HCT116 (cell line): ENCODE measurements at regions not wholly inside any gene's neighbourhood (a gene's known extent, or its start where the extent isn't known, plus 50 kb on each side); places are given as distances from the start of the nearest gene placed in this dataset.

Experiments
- ATAC-seq: fragments of 200-7000 bp; cut with Tn5 transposase; 2 replicates; pipeline ENCODE4 v1.9.1; 2020; ENCODE audit warnings: mild to moderate bottlenecking, moderate library complexity
- BruUV-seq: library from RNA; stranded (reverse); fragments of 400-500 nt; replicated peaks from 2 replicates; lab custom pipeline; 2021; lab: Mats Ljungman, UMichigan
- CTCF ChIA-PET: fragments of 300-600 bp; sonication (Branson Sonifier 250); formaldehyde crosslinking; loops from one replicate; lab custom pipeline; 2021; ENCODE audit warnings: antibody characterized with exemption; lab: Charles Lee
- POLR2A ChIA-PET: fragments of 300-600, 350-600 bp; sonication (Branson Sonifier 250); formaldehyde crosslinking; loops from one replicate; lab custom pipeline; 2021; ENCODE audit warnings: antibody characterized with exemption; lab: Charles Lee
- RAD21 ChIA-PET, 2 experiments: fragments of 300-600 bp; sonication (Branson Sonifier 250); formaldehyde crosslinking; loops; one replicate each; lab custom pipeline; 2023; ENCODE audit warnings: low total read pairs in 2 of 2; ENCODE audit not compliant: uncharacterized antibody in 2 of 2, unreplicated experiment in 2 of 2, low non-redundant PET in 1 of 2; lab: Charles Lee
- DNase-seq: peaks from one replicate; pipeline ENCODE4 v3.0.0-alpha.2; 2010; ENCODE audit warnings: low read depth, low spot score
- H2AFZ ChIP-seq: fragments of 200-600 bp; shearing (Covaris generic), sonication (generic); 2 replicates; pipeline ENCODE4 v1.6.1; 2017; ENCODE audit warnings: low read depth, mixed run types, mixed read lengths, antibody characterized with exemption, low read length; ENCODE audit not compliant: poor library complexity, severe bottlenecking
- H3K27ac ChIP-seq: 2 replicates; pipeline ENCODE4 v1.5.1; 2012; ENCODE audit warnings: low read depth, low read length
- H3K27me3 ChIP-seq: fragments of 200-600 bp; sonication (generic); 2 replicates; pipeline ENCODE4 v1.6.1; 2016; ENCODE audit warnings: mixed run types, low read length, mixed read lengths; ENCODE audit not compliant: insufficient read depth
- H3K36me3 ChIP-seq, 2 experiments: fragments of 200-500 bp in 1 of 2; fragments of 200-600 bp in 1 of 2; sonication (Bioruptor generic) in 1 of 2; sonication (generic) in 1 of 2; 2 replicates each; pipeline versions ENCODE4 v1.5.1 to v1.6.1; 2014 to 2016; ENCODE audit warnings: low read length in 2 of 2, inconsistent platforms in 1 of 2, mixed read lengths in 1 of 2, mixed run types in 1 of 2; ENCODE audit not compliant: insufficient read depth in 2 of 2, control insufficient read depth in 1 of 2
- H3K4me1 ChIP-seq, 2 experiments: fragments of 200-600 bp in 1 of 2; sonication (generic) in 1 of 2; 2 replicates each; pipeline versions ENCODE4 v1.5.1 to v1.6.1; 2012 to 2017; ENCODE audit warnings: low read length in 2 of 2, inconsistent platforms in 1 of 2, mild to moderate bottlenecking in 1 of 2, mixed read lengths in 1 of 2, mixed run types in 1 of 2, moderate library complexity in 1 of 2; ENCODE audit not compliant: insufficient read depth in 2 of 2, control insufficient read depth in 1 of 2
- H3K4me2 ChIP-seq: fragments of 200-600 bp; sonication (generic); 2 replicates; pipeline ENCODE4 v1.6.1; 2017; ENCODE audit warnings: mixed run types, low read length, mixed read lengths
- H3K4me3 ChIP-seq, 2 experiments: fragments of 200-600 bp in 1 of 2; sonication (generic) in 1 of 2; replicated peaks in 1 of 2; 2 replicates each; pipeline ENCODE4 v1.5.1; 2011 to 2016; ENCODE audit warnings: low read length in 2 of 2, control low read depth in 1 of 2, low read depth in 1 of 2, mild to moderate bottlenecking in 1 of 2, mixed read lengths in 1 of 2, mixed run types in 1 of 2
- H3K79me2 ChIP-seq: fragments of 200-600 bp; sonication (generic); 2 replicates; pipeline ENCODE4 v1.6.1; 2017; ENCODE audit warnings: mild to moderate bottlenecking, mixed run types, low read length, moderate library complexity, mixed read lengths; ENCODE audit not compliant: insufficient read depth
- H3K9ac ChIP-seq: fragments of 200-600 bp; sonication (generic); 2 replicates; pipeline ENCODE4 v1.6.1; 2016; ENCODE audit warnings: low read length, mixed read lengths
- H3K9me2 ChIP-seq: fragments of 200-600 bp; sonication (generic), shearing (Covaris generic); 2 replicates; pipeline ENCODE4 v1.6.1; 2017; ENCODE audit warnings: mixed run types, mild to moderate bottlenecking, moderate library complexity; ENCODE audit not compliant: insufficient read depth
- H3K9me3 ChIP-seq, 2 experiments: fragments of 200-500 bp in 1 of 2; fragments of 200-600 bp in 1 of 2; sonication (Bioruptor generic) in 1 of 2; sonication (generic) in 1 of 2; 2 replicates each; pipeline ENCODE4 v1.6.1; 2014 to 2017; ENCODE audit warnings: low read length in 2 of 2, mixed read lengths in 2 of 2, inconsistent platforms in 1 of 2, low read depth in 1 of 2, mild to moderate bottlenecking in 1 of 2, mixed run types in 1 of 2, moderate library complexity in 1 of 2; ENCODE audit not compliant: control insufficient read depth in 1 of 2, insufficient read depth in 1 of 2
- H4K20me1 ChIP-seq: fragments of 200-600 bp; sonication (generic), shearing (Covaris generic); 2 replicates; pipeline ENCODE4 v1.6.1; 2017; ENCODE audit warnings: mixed run types, mild to moderate bottlenecking, moderate library complexity; ENCODE audit not compliant: insufficient read depth
- ATF3 ChIP-seq: IDR thresholded peaks from 2 replicates; pipeline ENCODE4 v1.6.1; 2012
- CBX3 ChIP-seq: IDR thresholded peaks from 2 replicates; pipeline ENCODE4 v1.6.1; 2012; ENCODE audit warnings: low read depth
- CEBPB ChIP-seq: IDR thresholded peaks from 2 replicates; pipeline ENCODE4 v1.6.1; 2012; ENCODE audit warnings: low read depth
- CTCF ChIP-seq, 3 experiments: fragments of 200-600 bp in 1 of 3; sonication (generic) in 1 of 3; IDR thresholded peaks in 2 of 3; conservative IDR thresholded peaks in 1 of 3; 2 replicates each; pipeline ENCODE4 v1.5.1; 2012 to 2017; ENCODE audit warnings: low read depth in 2 of 3, low read length in 2 of 3, antibody characterized with exemption in 1 of 3, borderline replicate concordance in 1 of 3, control low read depth in 1 of 3, mild to moderate bottlenecking in 1 of 3, mixed read lengths in 1 of 3, mixed run types in 1 of 3, moderate library complexity in 1 of 3; ENCODE audit not compliant: insufficient read depth in 1 of 3
- EGR1 ChIP-seq: IDR thresholded peaks from 2 replicates; pipeline ENCODE4 v1.6.1; 2012; ENCODE audit warnings: low read depth
- EZH2 ChIP-seq: fragments of 200-600 bp; sonication (generic); IDR thresholded peaks from 2 replicates; pipeline ENCODE4 v1.6.1; 2017; ENCODE audit warnings: antibody characterized with exemption, mixed run types
- EZH2phosphoT487 ChIP-seq: fragments of 200-600 bp; IDR thresholded peaks from 2 replicates; pipeline ENCODE4 v1.6.1; 2018; ENCODE audit warnings: antibody characterized with exemption, borderline replicate concordance
- FOSL1 ChIP-seq: IDR thresholded peaks from 2 replicates; pipeline ENCODE4 v1.6.1; 2012; ENCODE audit warnings: low read depth
- JUND ChIP-seq: IDR thresholded peaks from 2 replicates; pipeline ENCODE4 v1.6.1; 2012
- MAX ChIP-seq: IDR thresholded peaks from 2 replicates; pipeline ENCODE4 v1.6.1; 2012
- POLR2A ChIP-seq: IDR thresholded peaks from 2 replicates; pipeline ENCODE4 v1.7.0; 2011; ENCODE audit warnings: borderline replicate concordance; ENCODE audit not compliant: insufficient read depth, insufficient read length; ENCODE audit errors: extremely low read depth
- POLR2AphosphoS5 ChIP-seq: IDR thresholded peaks from 2 replicates; pipeline ENCODE4 v1.6.1; 2011; ENCODE audit warnings: mild to moderate bottlenecking, low read depth, low read length, moderate library complexity
- RAD21 ChIP-seq: IDR thresholded peaks from 2 replicates; pipeline ENCODE4 v1.6.1; 2012; ENCODE audit warnings: low read depth, mild to moderate bottlenecking
- REST ChIP-seq: IDR thresholded peaks from 2 replicates; pipeline ENCODE4 v1.6.1; 2012; ENCODE audit warnings: low read depth
- SIN3A ChIP-seq: IDR thresholded peaks from 2 replicates; pipeline ENCODE4 v1.6.1; 2012; ENCODE audit warnings: low read depth
- SP1 ChIP-seq: IDR thresholded peaks from 2 replicates; pipeline ENCODE4 v1.6.1; 2012; ENCODE audit warnings: low read depth
- SRF ChIP-seq: IDR thresholded peaks from 2 replicates; pipeline ENCODE4 v1.6.1; 2012; ENCODE audit warnings: low read depth
- TCF7L2 ChIP-seq: IDR thresholded peaks from 2 replicates; pipeline ENCODE4 v1.7.0; 2011; ENCODE audit warnings: borderline replicate concordance, inconsistent platforms; ENCODE audit not compliant: insufficient read depth, insufficient read length; ENCODE audit errors: extremely low read depth
- YY1 ChIP-seq: IDR thresholded peaks from 2 replicates; pipeline ENCODE4 v1.6.1; 2011; ENCODE audit warnings: low read length, low read depth, moderate library complexity, mild to moderate bottlenecking; ENCODE audit not compliant: insufficient replicate concordance; ENCODE audit errors: extremely low read depth
- ZBTB33 ChIP-seq: IDR thresholded peaks from 2 replicates; pipeline ENCODE4 v1.6.1; 2011; ENCODE audit warnings: mild to moderate bottlenecking, low read length, moderate library complexity; ENCODE audit not compliant: insufficient replicate concordance; ENCODE audit errors: extremely low read depth
- intact Hi-C: fragments of 100-400 bp; cut with micrococcal nuclease; formaldehyde crosslinking; loops from 2 replicates; pipeline ENCODE4 v1.10.0; 2022

GRCh38 chr4:57668621-57669020, 558.4 kb upstream of the IGFBP7 start:
- no peak overlapping the region for H3K9ac ChIP-seq
- RAD21 ChIA-PET = no interaction called here
- H2AFZ ChIP-seq = no peak overlapping the region
- H3K36me3 ChIP-seq = no peaks in the 10 kb centered on the region
- TF ChIP-seq YY1 (no peak), SIN3A (no peak), FOSL1 (no peak), SP1 (no peak), MAX (no peak), ATF3 (no peak), CTCF (IDR thresholded peaks at IDR 0.05 in 2 of 3, conservative IDR thresholded peaks at IDR 0.05 in 1 of 3; ENCODE audit: borderline replicate concordance in 1 of 3, insufficient read depth in 1 of 3, low read depth in 2 of 3, low read length in 2 of 3) (no peak), POLR2A (no peak), TCF7L2 (no peak), EZH2 (no peak), CBX3 (no peak), ZBTB33 (no peak), EZH2phosphoT487 (no peak), SRF (no peak), JUND (no peak), RAD21 (no peak), EGR1 (no peak), REST (no peak), CEBPB (no peak), POLR2AphosphoS5 (no peak)
- POLR2A ChIA-PET = no interaction called here
- H3K27ac ChIP-seq = no peak overlapping the region
- no peak overlapping the region for H3K4me3 ChIP-seq
- H3K9me3 ChIP-seq = peaks cover 0 to 27% of the 10 kb centered on the region in 2 experiments; a peak in 1 of 4 replicates
- no peaks in the 10 kb centered on the region for H3K27me3 ChIP-seq
- DNase-seq (no peak), ATAC-seq (no peak)
- BruUV-seq = no TSS peak
- no peak overlapping the region for H3K4me2 ChIP-seq
- CTCF ChIA-PET = no interaction called here
- H3K4me1 ChIP-seq = no peaks in the 10 kb centered on the region
- H4K20me1 ChIP-seq = no peaks in the 10 kb centered on the region
- intact Hi-C loops = no loop called here
- H3K9me2 ChIP-seq = no peaks in the 10 kb centered on the region
- no peaks in the 10 kb centered on the region for H3K79me2 ChIP-seq
